Muscle layer of duodenum (tissue), 2 donors: ENCODE measurements at regions not wholly inside any gene's neighbourhood (a gene's known extent, or its start where the extent isn't known, plus 50 kb on each side); places are given as distances from the start of the nearest gene placed in this dataset.
"Not testable (repeated sequence)": the region's sequence is repeated elsewhere in the genome, so short reads cannot be mapped to it uniquely, and the experiment has no call there.

ENCODE experiments used
- H3K27ac ChIP-seq: one replicate; pipeline ENCODE4 v1.7.0; 2013; ENCODE audit warnings: mild to moderate bottlenecking, low read length
- H3K27me3 ChIP-seq: one replicate; pipeline ENCODE4 v1.7.0; 2013; ENCODE audit warnings: low read depth, mild to moderate bottlenecking, control low read depth, low read length
- H3K36me3 ChIP-seq, 2 donors: one replicate each; pipeline ENCODE4 v1.7.0; 2013; ENCODE audit warnings: low read length in 2 of 2, control low read depth in 1 of 2, mild to moderate bottlenecking in 1 of 2; ENCODE audit not compliant: insufficient read depth in 2 of 2, control insufficient read depth in 1 of 2
- H3K4me1 ChIP-seq, 2 donors: one replicate each; pipeline ENCODE4 v1.7.0; 2013; ENCODE audit warnings: low read length in 2 of 2, mild to moderate bottlenecking in 2 of 2, control low read depth in 1 of 2, moderate library complexity in 1 of 2; ENCODE audit not compliant: insufficient read depth in 2 of 2, control insufficient read depth in 1 of 2
- H3K4me3 ChIP-seq, 2 donors: one replicate each; pipeline ENCODE4 v1.7.0; 2013; ENCODE audit warnings: low read length in 2 of 2, low read depth in 1 of 2, mild to moderate bottlenecking in 1 of 2
- H3K9me3 ChIP-seq, 2 donors: one replicate each; pipeline ENCODE4 v1.7.0; 2013; ENCODE audit warnings: low read length in 2 of 2, control low read depth in 1 of 2, mild to moderate bottlenecking in 1 of 2; ENCODE audit not compliant: control insufficient read depth in 1 of 2
- donor health status: healthy.

DNA sequence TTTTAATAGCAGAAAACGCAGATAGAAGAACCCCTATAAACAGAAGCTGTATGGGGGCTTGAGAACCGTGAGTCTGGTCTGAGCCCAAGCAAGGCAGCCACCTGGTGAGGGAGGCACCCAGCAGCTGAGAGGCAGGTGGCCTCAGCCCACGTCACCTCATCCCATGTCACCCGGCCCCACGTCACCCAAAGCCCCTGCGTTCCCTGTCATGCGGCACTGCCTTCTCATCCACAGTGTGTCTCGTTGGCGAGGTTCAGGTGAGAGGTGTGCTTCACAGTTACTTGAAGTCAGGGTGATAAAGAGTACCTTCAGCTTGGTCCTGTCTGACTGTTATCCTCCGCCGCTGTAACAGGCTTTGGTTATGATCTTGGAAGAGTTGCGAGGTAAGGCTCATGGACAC is 80.6 kb upstream of the IRX4 start:
- Histone ChIP-seq H3K36me3 (no peaks in the 10 kb centered on the region), H3K27ac (no peak overlapping the region), H3K9me3 (no peaks in the 10 kb centered on the region), H3K4me1 (no peaks in the 10 kb centered on the region), H3K4me3 (no peak overlapping the region), H3K27me3 (no peaks in the 10 kb centered on the region)

GRCh38 chr5:1962619-1963355 is 80.1 kb upstream of the IRX4 start:
- H3K36me3 ChIP-seq = no peaks in the 10 kb centered on the region
- no peaks in the 10 kb centered on the region for H3K9me3 ChIP-seq
- H3K4me1 ChIP-seq = no peaks in the 10 kb centered on the region
- no peaks in the 10 kb centered on the region for H3K27me3 ChIP-seq
- no peak overlapping the region for H3K27ac ChIP-seq
- H3K4me3 ChIP-seq = no peak overlapping the region

DNA sequence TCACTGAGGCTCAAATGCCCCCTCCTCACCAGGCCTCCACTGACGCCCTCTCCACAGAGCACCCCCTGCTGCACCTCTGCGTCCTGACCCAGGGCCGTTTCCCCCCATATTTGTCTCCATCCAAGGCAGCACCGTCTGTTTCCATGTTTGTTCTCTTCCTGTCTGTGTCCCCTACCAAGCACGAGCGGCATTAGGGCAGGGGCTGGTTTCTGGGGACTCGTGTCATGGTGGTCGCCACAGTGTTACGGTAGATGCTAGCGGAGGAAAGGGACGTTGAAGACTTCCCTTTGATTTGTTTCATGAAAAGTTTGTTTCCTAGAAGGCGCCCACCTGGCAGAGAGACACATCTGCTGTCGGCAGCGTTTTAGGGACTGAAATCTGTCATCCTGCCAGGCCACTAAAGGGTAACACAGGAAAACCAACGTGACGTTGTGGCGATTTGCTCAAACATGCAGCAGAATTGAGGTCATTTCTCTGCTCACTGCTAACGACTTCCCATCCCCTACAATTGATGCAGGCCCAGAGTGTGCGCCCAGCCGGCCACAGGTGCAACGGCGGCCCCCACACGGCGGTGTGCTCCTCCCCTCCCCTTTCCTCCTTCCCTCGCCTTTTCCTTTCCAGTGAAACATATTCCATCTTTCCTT is 79.3 kb upstream of the IRX4 start:
- no peak overlapping the region for H3K27ac ChIP-seq
- H3K36me3 ChIP-seq = no peaks in the 10 kb centered on the region
- no peak overlapping the region for H3K4me3 ChIP-seq
- no peaks in the 10 kb centered on the region for H3K9me3 ChIP-seq
- H3K27me3 ChIP-seq = no peaks in the 10 kb centered on the region
- no peaks in the 10 kb centered on the region for H3K4me1 ChIP-seq

GRCh38 chr5:1961304-1961946 is 78.7 kb upstream of the IRX4 start:
- H3K27ac ChIP-seq = no peak overlapping the region
- no peaks in the 10 kb centered on the region for H3K27me3 ChIP-seq
- no peaks in the 10 kb centered on the region for H3K4me1 ChIP-seq
- no peaks in the 10 kb centered on the region for H3K9me3 ChIP-seq
- no peaks in the 10 kb centered on the region for H3K36me3 ChIP-seq
- no peak overlapping the region for H3K4me3 ChIP-seq

DNA sequence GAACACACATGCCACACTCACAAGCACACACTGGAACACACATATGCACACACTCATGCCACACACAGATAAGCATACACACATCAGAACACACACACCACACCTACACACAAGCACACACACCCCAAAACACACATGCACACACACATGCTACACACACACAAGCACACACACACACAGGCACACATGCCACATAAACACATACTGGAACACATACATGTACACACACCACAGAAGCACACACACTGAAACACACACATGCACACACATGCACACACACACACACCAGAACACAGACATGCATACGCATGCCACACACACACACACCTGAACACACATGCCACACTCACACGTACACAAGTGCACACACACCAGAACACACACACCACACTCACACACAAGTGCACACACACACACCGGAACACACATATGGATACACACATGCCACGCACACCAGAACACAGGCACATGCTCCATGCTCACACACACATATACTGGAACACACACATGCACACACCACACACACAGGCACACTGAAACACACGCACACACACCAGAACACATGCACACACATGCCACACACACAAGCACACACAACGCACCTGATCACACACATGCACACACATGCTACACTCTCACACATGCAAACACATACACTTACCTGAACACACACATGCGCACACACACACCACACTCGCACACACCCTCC is 78.0 kb upstream of the IRX4 start:
- Histone ChIP-seq H3K4me3 (no peak overlapping the region), H3K36me3 (no peaks in the 10 kb centered on the region), H3K4me1 (no peaks in the 10 kb centered on the region), H3K9me3 (no peaks in the 10 kb centered on the region), H3K27me3 (no peaks in the 10 kb centered on the region), H3K27ac (no peak overlapping the region)

GRCh38 chr5:1959725-1960581 is 77.2 kb upstream of the IRX4 start:
- Histone ChIP-seq H3K36me3 (no peaks in the 10 kb centered on the region), H3K27ac (no peak overlapping the region), H3K9me3 (no peaks in the 10 kb centered on the region), H3K27me3 (no peaks in the 10 kb centered on the region), H3K4me1 (no peaks in the 10 kb centered on the region), H3K4me3 (no peak overlapping the region)

DNA sequence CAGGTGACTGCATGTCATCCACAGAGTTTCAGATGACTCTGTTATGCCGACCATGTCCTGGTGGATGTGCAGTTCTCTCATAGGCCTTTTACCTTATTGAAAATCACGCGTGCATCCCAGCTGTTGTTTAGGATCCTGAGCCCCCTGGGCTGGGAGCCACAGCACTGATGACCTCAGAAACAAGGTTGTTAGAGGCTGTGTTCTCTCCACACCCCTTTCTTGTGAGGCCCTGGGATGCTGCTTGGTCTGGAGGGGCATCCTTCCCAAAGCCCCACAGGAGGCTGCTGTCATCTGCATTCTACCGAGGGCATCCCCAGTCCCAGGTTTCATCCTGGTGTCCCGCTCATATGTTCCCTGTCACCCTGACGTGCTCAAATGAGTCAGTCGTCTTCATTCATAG is 76.5 kb upstream of the IRX4 start:
- Histone ChIP-seq H3K4me3 (no peak overlapping the region), H3K27me3 (no peaks in the 10 kb centered on the region), H3K27ac (no peak overlapping the region), H3K4me1 (no peaks in the 10 kb centered on the region), H3K36me3 (no peaks in the 10 kb centered on the region), H3K9me3 (no peaks in the 10 kb centered on the region)

GRCh38 chr5:1958211-1959010 is 75.7 kb upstream of the IRX4 start:
- H3K36me3 ChIP-seq = no peaks in the 10 kb centered on the region
- no peak overlapping the region for H3K4me3 ChIP-seq
- H3K4me1 ChIP-seq = no peaks in the 10 kb centered on the region
- H3K27me3 ChIP-seq = no peaks in the 10 kb centered on the region
- H3K27ac ChIP-seq = no peak overlapping the region
- no peaks in the 10 kb centered on the region for H3K9me3 ChIP-seq

GRCh38 chr5:1955586-1955985 is 72.9 kb upstream of the IRX4 start:
- Histone ChIP-seq H3K4me1 (no peaks in the 10 kb centered on the region), H3K27me3 (no peaks in the 10 kb centered on the region), H3K27ac (no peak overlapping the region), H3K4me3 (no peak overlapping the region), H3K9me3 (no peaks in the 10 kb centered on the region), H3K36me3 (no peaks in the 10 kb centered on the region)

GRCh38 chr5:1953710-1954109 is 71.0 kb upstream of the IRX4 start:
- H3K9me3 ChIP-seq, H3K27me3 ChIP-seq, H3K27ac ChIP-seq, H3K4me1 ChIP-seq, H3K36me3 ChIP-seq, H3K4me3 ChIP-seq: not testable (repeated sequence)
